Dedifferentiated amniotic fluid mesenchymal stem cell (primary cell): ENCODE measurements at regions not wholly inside any gene's neighbourhood (a gene's known extent, or its start where the extent isn't known, plus 50 kb on each side); places are given as distances from the start of the nearest gene placed in this dataset.
A peak's percentile ranks its signal among the peaks of the same experiment; 100 is the strongest.
"Not testable (repeated sequence)": the region's sequence is repeated elsewhere in the genome, so short reads cannot be mapped to it uniquely, and the experiment has no call there.

ENCODE experiments used
- DNase-seq: peaks from one replicate; pipeline ENCODE4 v3.0.0-alpha.2; 2016; ENCODE audit errors: extremely low spot score

DNA sequence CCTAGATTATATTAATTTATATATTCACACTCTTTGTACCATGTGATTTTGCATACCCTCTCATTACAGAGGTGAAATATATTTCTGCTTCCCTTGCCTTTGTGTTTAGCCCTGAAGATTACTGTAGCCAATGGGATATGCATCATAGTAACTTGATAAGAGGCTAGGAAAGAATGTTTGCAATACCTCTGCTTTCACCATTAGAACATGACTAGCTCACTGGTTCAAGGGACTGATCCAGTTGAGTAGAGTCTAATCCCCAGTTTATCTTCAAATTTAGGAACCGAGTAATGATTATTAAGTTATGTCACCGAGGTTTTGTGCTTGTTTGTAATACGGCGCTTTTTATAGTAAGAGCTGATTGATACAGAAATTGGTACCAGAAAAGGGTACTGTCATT is 552.6 kb upstream of the GJE1 start:
- no peak for DNase-seq

DNA sequence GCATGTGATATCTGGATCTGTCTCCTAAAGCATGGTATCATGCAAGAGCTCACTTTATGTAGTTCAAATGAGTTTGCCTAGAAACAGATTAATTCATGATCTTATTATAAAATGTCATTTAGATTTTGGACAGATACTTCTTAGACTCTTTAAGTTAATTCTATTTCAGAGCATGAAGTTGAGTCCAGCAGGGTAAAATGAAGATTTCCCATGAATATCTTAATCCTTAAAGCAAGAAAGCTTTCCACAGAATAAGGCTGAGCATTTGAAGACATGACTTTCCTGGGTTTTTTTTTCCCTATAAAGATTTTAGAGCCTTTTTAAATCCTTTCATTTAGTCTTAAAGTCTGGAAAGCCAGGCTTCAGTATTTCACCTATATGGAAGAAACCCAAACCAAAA is 556.0 kb upstream of the GJE1 start:
- DNase-seq = no peak

DNA sequence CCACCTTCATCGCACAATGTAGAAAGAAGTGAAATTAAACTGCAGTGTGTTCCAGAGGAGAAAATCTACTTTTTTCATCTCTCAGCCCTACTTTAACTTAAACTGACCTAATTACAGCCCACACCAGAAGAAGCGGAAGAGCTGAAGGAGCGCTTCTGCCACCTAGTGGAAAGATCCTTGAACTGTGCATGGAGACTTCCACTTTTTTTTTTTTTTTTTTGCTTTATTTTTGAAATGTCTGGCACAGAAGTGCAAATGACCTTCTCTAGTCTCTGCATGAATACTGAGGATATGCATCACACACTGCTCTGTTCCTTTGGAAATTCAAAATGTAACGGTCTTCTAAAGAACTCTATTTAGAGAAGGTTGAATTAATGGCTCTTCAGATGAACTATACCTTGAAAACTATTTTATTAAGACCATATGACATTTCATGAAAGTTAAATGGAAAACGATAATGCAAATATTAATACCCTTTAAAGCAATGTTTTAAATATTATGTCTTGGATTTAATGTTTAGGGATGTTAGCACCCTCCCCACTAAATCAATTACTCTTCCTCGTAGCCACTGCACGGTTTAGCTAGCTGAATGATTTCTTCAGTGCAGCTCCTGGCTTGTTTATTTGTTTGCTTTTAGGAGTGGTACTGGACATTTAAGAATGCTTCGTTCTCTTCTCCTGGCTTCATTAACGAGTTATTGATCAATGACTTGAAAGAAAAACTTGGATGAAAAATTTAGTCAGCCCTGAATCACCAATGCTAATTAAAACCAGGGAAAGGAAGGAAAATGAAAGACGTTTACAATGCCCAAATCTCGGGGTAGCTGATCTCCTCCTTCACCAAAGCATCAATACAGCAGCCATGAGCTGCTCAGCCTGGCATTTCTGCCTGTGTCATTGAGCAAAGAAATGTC is 569.6 kb upstream of the GJE1 start:
- DNase-seq = peak; percentile 83

DNA sequence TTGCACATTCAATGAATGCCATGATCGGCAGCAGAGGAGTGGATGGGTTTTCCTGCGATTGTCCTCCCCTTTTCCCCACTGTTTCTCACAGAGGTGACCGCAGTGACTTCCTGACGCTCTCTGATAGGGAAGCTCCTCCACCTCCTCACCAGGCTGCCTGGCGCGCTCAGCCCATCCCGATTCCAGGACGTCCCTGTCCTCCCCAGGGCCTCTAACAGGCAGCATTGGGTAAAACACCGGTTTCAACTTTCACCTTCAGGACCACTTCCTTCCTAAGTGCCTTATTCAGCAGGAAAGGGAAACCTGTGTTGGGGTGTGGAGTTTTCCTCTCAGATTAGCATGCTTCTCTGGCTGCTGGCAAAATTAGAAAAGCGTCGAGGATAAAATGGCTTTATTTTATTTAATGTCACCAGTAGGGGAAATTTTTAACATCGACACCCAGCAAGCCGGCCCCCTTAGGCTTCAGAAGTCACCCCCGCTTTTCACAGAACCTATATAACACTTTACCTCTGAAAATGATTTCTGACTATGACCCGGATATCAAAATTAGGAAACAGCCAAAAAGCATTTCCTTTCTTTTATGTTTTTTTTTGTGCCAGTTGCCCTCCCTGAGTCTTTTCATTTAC is 570.4 kb upstream of the GJE1 start:
- no peak for DNase-seq

DNA sequence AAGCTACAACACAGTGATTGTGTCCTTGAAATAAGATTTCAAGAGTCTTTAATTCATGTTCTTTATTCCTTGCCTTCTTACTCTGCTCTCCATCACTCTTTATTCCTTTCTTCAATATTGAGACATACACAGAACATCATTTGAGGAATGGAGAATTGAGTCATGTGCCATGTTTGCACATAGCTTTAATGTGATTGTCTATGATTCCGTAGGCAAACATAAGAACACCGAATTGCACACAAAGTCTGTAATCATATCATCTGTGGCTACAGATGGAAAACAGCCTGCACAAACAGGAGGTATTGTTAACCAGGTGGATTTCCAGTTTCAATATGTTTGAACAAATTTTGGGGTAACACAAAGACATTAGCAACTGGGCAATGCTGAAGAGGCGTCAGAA is 571.6 kb upstream of the GJE1 start:
- DNase-seq = no peak

DNA sequence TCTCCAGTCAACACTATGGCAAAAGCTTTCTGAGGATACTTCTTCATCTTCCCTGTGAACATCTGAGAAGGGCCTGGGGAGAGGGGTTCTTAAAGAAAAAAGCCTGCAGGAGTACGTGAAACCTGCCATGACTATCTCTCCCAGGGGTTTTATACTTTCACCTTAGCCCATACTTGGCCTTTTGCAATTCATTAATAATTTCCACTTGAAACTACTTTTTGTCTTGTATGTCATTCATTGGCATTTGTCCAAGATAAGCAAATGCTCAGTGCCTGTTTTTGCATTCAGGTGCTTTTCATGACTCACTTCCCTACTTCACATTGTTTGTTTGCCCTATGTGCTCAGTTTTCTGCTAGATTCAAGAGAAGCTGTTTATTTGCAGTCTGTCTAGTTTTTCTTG is 580.3 kb upstream of the GJE1 start:
- peak; percentile 16 for DNase-seq

DNA sequence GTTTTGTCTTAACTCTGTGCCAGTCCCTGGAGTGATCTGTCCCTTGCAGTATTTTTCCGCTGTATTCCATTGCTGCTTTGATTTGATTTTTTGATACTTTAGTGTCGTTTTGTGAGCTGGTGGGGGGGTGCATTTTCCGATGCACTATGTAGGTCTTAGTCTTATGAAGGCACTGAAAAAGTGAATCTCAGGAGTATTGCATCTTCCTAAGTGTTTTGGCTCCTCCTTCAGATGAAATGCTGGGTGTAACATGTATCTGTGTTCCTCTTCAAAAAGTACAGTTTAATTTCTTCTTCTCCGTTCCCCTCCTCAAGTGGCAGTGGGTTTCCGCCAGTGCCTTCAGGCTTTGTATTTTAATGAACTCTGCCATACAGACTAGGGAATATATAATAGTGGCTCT is 580.7 kb upstream of the GJE1 start:
- no peak for DNase-seq

DNA sequence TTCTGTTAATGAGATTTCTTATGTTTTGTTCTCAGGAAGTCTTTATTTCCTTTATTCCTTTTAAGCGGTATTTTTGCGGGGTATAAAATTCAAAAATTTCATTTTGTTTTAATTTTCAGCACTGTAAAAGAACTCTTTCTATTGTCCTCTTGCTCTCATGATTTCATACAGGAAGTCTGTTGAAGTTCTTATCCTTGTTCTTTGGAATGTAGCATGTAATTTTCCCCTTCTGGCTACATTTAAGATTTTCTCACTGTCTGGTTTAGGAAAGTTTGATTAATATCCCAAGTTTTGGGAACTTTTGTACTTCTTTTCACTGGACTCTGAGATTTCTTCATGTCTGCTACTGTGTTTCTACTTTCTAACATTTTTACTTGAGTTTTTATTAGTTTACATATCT is 581.4 kb upstream of the GJE1 start:
- DNase-seq = no peak

DNA sequence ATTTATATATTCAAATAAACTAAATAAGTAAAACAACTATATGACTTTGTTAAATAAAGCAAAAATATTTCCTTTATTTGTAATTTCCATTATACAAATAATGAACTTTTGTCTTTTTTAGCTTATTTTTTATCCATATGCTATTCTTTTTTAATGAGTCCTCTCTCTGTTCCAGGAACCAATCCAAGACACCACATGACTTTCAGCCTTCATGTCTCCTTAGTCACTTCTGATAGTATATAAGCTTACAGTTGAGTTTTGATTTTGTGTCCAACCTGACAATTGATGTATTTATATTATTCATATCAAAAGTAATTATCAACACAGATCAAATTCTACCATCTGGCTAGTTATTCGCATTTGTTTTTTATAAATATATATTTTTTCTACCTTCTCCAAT is 582.3 kb upstream of the GJE1 start:
- no peak for DNase-seq

DNA sequence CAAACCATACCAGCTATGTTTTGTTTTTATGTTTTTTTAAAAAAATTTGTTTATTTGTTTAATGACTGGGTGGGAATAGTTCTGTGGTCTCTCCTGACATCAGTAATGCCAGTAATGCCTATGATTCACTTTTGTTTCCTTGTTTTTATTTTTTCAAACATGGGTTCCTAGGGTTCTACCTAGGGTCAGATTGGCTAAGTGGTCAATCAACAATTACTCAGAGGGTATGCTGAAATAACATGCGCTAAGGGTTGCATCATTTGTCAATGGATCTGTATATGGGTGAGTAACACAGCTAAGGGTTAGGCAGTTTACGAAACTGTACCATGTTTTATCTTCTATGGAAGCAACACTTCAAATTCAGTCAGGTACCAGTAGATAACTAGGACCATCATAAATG is 583.8 kb upstream of the GJE1 start:
- no peak for DNase-seq

DNA sequence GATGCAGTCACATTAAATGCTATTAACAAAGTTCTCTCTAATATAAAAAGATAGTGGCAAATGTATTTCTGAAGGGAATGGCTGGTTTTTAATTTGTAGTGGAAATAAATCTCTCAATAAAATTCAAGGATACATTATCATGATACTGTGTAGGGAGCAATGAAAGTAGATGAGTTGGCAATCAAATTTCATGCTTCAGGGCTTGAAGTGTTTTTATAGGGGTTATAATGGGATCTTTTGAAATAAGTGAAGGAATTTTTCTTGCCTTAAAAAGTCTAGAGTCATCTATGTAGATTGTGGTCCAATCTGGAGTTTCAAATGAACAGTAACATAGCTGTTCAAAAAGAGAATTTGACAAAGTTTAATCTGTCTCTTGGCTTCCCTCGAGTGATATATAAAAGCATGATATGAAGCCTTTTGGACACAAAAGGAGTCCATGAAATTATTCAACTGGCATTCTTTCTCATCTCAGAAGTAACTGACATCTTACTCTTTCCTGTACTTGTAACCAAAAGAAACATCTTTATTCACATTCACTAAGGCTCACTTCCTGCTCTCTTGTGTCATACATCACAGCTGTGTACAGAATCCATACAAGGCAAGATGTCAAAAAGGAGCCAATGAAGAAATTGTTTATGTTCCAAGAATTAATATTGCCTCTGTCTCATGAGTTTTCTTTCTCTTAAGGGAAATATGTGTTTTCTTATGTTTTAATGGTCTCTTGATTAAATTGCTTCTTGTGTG is 591.0 kb upstream of the GJE1 start:
- no peak for DNase-seq

DNA sequence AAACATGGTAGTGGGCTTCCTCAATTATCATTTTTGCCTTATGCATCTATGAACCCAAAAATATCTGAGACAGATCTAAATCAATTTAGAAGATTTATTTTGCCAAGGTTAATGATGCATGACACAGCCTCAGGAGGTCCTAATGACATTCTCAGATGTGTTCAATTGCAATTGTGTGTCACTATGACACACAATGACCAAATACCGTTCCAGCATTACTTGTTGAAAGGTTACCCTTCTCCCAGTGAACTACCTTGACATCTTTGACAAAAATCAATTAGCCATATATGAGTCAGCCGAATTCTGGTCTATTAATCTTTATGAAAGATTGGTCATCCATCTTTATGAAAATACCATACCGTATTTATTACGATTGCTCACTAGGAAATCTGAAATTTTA is 592.5 kb upstream of the GJE1 start:
- DNase-seq = no peak

DNA sequence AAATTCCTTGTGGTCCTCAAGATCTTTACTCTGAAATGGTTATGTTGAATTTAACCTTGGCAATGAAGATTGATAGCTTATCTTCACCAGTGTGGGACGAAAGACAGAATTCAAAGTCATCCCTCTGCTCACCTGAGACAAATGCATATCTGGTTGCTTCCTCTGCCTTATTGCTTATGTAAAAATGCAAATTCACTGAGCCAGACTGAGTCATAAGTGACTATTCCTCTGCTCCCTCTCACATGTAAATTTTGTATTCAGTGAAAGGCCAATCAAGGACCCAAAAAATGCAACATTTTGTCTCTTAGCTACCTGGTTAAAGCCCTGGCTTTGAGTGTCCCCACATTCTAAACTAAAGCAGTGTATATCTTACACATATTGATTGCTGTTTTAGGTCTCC is 593.1 kb upstream of the GJE1 start:
- no peak for DNase-seq

DNA sequence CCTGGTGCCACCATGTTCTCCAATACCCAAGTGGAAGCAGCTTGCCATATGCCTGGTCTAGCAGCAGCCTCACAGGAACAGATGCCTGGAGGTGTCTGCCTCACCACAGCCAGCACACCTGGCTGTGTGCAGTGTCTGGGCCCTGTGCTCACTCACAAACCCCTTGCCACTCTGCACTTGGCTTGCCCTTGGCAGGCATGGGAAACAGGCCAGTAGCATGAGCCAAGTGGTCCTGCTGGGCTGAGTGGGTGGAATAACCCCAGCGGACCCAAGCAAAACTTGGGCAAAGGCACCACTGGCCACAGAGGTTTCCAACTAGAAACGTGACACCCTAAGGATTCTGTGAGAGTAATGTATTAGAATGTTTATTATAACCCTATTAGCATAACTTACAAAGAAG is 600.5 kb upstream of the GJE1 start:
- no peak for DNase-seq

DNA sequence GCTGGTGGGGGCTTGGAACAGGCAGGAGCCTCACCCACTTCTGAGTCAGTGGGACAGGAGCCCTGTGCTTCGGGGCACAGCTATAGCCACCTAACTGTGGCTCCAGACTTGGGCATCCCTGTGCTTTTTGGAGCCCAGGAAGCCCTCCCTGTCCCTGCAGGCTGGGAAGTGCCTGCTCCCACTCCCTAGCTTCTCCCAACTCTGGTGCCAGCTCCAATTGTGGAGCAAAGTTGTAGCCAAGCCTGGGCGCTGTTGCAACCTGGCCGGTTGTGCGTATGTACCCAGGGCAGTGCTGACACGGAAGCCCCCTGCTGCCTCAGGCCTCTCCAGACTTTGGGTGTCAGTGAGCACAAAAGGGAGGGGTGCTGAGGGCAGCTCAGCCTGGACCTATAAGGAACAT is 601.7 kb upstream of the GJE1 start:
- no peak for DNase-seq

DNA sequence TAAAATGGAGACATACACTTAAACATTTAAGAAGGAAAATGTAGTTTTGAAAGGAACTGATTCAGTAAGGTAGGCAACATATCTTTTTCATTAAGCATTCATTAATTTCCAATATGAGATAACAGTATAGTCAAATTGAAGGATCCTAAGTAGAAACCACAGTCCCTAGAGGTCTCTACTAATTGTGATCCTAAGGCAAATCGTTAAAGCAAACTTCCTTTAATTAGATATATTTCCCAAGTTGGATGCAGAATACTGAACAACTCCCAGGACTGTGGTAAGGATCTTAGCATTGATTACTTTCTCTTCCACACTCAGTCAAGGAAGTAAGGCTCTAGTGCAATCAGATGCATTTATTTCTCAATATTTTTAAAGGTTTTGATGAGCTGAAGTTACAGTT is 604.1 kb upstream of the GJE1 start:
- DNase-seq = no peak

DNA sequence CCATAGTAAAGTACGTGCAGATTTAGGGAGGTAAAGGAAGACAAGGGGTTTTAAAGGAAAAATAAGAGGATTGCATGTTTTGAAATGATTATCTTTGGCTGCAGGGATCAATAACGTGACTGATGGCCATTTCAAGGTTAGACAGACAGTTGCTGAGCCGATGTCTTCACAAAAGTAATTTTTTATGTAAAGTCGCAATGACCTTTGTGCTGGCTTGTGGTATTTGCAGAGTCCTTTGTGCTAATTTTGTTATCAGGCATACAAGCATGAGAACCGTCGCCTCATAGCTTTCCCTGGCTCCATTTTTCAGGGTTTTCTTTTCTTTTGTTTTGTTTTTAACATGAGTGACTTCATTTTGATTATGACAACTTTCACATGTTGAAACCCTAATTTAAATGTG is 605.7 kb upstream of the GJE1 start:
- DNase-seq = no peak

DNA sequence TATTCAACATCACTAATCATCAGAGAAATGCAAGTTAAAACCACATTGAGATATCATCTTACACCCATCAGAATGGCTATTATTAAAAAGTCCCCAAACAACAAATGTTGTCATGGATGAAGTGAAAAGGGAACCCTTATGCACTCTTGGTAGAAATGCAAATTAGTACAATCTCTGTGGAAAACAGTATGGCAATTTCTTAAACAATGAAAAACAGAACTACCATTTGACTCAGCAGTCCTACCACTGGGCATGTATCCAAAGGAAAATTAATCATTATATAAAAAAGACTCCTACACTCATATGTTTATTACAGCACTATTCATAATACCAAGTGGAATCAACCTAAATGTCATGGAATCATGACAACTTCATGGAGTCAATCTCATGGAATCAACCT is 611.3 kb upstream of the GJE1 start:
- DNase-seq = no peak

DNA sequence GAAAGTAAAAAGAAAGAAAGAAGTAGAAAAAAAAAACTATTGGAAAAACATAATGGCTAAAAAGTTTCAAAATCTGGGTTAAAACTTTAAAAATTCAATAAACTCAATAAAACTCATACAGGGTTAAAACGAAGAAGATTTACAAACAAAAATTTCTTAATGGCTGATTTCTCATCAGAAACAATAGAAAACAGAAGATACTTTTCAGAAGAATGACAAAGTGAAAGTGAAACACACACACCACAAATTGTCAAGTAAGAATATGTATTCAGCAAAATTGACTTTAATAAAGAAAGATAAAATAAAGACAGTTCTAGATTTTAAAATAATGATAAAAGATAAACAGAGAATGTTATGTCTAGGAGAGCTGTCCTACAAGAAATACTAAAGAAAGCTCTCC is 618.9 kb upstream of the GJE1 start:
- DNase-seq = no peak

DNA sequence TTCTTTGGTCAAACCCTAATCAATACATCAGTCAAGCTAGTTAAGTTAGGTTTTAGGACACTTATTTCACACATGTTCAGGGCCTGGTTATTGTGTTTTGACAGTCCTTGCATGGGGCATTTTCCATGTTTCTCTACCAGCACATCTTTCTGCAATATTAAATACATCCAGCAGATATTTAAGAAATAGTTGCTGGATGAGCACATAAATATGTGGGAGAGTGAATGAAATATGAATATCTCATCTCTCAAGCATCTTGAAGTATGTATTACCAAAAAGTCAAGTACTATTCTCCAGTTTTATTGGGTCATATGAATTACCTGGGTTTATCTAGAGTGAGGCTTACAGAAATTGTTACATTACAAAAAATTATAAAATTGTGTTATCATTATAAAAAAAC is 621.9 kb upstream of the GJE1 start:
- DNase-seq = peak; percentile 43

DNA sequence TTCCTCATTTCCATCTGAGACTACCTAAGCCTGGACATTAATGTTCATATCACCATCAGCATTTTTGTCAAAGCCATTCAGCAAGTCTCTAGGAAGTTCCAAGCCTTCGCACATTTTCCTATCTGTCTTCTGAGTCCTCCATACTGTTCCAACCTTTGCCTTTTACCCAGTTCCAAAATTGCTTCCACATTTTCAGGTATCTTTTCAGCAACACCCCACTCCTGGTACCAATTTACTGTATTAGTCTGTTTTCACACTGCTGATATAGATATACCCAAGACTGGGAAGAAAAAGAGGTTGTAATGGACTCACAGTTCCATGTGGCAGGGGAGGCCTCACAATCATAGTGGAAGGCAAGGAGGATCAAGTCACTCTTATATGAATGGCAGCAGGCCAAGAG is 626.7 kb upstream of the GJE1 start:
- DNase-seq = not testable (repeated sequence)

DNA sequence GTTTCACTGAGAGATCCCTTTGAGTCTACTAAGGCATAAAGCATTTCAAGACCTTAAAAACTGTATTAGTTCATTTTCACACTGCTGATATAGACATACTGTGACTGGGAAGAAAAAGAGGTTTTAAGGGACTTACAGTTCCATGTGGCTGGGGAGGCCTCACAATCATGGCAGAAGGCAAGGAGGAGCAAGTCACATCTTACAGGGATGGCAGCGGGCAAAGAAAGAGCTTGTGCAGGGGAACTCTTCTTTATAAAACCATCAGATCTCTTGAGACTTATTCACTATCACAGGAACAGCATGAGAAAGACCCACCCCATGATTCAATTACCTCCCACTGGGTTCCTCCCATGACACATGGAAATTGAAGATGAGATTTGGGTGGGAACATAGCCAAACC is 628.4 kb upstream of the GJE1 start:
- not testable (repeated sequence) for DNase-seq

DNA sequence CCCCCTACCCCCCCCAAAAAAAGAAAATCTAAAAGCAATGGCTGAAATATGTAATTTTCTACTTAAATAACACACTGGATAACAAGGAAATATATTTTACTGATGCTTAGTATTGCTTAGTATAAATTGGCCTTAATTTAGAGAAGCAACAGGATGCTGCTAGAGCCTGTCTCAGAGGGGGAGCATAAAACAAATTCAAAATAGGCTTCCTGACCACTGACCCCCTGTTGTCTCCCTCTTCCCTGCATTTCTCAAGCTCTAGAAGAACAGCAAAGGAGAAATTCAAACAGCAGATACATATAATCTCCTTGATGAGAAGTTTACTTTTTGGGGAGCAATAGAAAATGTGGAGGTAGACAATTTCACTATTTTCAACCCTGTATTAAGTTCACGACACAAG is 631.1 kb upstream of the GJE1 start:
- no peak for DNase-seq
